ENCODE measurements at regions not wholly inside any gene's neighbourhood (a gene's known extent, or its start where the extent isn't known, plus 50 kb on each side); places are given as distances from the start of the nearest gene placed in this dataset.
"Not testable (repeated sequence)": the region's sequence is repeated elsewhere in the genome, so short reads cannot be mapped to it uniquely, and the experiment has no call there.

DNA sequence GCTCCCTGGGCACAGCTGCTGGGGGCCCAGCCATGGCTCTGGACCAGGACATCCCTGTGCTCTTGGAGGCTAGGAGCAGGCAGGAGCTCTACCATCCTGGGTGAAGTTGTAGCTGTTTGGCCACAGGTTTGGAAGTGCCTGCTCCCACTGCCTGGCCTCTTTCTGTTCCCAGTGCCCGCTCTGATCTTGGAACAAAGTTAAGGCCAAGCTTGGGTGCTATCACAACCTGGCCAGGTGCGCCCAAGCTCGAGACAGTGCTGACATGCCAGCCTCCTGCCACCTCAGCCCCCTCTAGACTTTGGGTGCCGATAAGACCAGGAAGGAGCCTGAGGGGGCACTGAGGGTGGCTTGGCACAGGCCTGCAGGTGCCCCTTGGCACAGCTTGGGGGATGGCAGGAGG, 686.1 kb upstream of the AADAT start:
- DNase-seq = no peak

DNA sequence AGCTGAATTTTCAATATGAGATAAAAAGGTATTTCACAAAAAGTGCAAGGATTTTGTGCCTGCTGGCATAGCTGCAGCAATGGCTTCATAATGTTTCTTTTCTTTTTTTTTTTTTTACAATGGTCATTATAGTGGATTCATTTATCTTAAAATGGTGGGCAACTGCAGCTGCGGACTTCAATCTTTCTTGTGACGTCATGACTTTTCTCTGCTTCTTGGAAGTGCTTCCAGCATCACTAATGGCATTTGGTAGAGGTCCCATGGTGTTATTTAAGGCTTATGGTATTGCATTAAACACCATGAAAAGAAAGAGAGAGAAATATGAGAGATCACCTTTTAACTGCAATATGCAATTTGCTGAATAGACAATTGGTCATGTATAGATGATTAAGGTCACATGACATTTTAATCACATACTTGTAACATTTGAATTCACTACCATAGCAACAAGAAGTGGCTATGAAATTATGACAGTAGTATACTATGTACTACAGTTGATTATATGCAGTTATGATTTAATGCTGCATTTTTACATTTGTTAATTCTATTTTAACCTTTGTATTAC, 684.0 kb upstream of the AADAT start:
- DNase-seq = no peak

DNA sequence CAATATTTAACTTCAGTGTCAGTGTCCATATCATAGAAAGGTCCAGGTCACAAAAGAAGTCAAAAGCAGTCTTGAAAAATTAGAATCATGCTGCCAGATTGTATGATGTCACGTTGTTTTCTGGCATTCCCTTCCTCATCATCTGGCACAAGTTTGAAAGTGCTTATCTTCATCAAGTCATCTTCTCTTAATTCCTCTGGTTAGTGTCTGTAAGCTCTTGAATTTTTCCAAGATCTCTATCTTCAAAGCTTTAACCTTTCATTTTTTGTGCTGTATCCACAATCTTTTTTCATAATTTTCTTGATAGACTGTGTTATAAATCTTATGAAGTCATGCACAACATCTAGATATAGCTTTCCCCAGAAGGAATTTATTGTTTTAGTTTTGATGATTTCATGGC, 682.7 kb upstream of the AADAT start:
- DNase-seq = no peak

DNA sequence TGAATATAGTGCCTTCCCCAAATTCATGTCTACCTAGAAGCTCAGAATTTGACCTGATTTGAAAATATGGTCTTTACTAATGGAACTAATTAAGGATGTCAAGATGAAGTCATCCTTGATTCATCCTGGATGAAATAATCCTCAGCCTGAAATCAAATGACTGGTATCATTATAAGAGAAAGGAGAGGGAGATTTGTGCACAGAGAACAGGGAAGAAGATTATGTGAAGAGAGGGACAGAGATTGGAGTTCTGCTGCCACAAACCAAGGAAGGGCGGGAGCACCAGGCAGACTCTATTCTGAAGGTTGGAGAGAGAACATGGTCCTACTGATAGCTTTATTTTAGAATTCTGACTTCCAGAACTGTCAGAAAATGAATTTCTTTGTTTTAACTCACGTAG, 680.9 kb upstream of the AADAT start:
- DNase-seq = no peak

DNA sequence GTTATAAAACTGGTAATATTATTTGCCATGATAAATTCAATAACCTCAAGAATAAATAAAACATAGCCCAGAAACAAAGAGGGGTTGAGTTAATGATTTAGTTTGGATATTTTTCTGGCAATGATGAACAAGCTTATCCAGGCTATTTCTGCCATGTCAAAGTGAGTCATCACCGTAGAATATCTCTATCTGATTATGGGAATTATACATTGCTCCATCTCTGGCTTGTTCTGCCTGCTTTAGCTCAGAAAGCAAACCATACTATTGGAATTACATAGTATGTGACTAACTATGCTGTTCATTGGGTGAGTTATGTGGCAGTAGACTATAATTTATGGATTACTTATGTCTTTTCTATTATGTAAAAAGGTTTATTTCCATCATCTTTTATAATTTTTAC, 680.1 kb upstream of the AADAT start:
- no peak for DNase-seq

DNA sequence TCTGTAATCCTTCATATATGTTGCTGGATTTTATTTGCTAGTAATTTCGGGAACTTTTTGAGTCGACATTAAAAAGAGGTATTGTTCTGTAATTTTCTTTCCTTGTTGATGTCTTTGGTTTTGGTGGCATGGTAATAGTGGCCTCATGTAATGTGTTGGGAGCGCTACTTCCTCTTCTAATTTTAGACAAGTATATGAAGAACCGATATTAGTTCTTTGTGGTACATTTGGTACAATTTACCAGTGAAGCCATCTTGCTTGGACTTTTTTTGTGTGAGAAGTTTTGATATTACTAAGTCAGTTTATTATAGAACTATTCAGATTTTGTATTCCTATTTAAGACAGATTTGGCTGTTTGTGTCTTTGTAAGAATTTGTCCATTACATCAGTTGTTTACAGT, 669.2 kb upstream of the AADAT start:
- DNase-seq = no peak

DNA sequence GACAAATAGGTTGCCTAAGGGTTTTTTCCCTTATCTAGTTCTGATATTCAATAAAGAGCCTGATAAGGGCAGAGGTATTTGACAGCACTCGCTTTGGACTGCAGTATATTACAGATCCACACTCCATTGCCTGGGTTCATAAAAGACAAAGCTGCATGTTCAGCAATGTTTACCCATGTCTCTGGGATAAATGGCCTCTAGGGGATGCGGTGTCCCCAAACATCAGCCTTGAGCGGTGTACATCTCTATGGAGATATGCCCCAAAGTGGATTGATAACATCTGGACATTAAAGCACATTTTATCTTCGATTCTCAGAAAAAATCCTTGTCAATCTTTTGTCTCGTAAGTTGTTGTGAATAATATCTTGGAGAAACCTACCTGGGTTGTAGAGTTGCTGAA, 660.8 kb upstream of the AADAT start:
- no peak for DNase-seq

DNA sequence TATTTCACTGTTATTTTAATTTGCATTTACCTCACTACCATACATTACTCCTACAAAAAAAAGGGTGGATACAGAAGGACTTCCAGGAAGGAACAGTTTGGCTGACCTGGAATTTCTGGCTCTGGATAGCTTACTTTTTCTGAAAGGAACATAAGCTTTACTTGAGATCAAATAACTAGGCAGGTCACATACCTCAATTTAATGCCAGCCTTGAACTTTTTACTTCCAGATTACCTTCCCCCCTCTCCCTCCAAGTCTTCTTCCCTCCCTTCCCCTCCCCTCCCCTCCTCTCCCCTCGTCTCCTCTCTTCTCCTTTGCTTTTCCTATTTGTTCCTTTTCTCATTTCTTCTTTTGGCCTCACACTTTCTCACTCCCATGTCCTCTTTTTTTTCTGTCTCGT, 659.2 kb upstream of the AADAT start:
- DNase-seq = no peak

DNA sequence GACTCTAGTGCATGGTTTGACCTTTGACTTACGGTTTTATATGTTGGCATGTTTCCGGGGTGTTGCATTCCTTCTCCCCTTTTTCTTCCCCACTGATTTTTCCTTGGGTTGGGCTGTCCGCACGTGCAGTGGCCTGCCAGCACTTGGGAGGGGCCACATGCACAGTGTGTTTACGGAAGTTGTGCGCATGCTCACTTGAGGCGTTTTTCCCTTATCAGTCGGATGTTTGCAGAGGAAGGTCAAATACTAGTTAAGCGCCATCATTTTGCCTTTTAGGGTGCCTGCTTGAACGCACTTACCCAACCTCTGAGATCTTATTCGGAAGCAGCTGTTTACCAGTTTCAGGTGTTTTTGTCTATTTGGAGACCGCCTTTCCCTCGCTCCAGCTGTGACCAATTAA, 653.9 kb upstream of the AADAT start:
- no peak for DNase-seq

DNA sequence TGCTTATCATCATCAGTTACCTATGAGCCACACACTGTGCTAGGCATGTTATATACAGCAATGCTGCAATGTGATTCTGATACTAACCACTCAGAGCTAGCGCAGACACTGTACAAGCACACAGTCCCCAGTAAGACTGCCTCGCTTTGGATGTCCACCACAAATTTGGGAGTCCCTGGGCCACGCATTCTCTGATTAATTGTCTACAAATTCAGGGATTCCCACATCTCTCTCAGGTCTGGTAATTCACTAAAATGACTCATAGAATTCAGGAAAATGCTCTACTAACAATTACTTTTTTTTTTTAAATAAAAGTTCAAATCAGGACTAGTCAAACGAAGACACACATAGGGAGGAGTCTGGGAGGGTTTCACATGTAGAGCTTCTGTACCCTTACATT, 652.1 kb upstream of the AADAT start:
- DNase-seq = no peak

DNA sequence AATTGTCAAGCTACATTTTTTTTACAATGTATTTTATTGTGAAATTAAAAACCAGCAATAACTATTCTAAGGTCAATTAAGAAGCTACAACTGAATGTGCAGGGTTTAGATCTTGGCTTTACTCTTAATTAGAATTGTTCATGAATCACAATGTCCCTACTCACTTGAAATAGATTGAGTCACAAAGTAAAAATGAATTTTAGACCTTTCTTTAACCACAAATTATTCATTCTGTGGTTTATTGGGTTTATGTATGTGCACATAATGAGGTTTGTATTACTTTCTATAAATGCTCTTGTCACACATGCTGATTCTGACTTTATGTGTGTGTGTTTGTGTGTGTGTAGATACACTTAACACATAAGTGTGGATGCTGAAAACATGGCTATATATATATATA, 647.0 kb upstream of the AADAT start:
- DNase-seq = no peak

DNA sequence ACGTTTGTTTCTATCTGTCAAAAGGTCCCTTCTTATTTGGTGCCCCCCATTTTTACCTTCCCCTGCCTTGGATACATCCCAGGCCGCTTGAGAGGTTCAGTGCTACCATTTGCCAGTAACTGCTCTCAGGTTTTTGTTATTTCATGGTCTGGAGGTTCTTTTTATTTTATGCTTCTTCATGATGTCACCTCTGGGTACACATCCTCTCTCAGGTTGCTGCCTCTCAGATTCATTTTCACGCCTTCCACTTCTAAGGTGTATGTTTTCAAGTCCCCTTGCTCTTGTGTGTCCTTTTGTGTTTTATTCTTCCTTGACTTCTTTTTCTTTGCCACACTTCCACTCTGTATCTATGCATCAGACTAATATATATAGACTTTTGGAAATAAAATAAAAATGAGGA, 640.1 kb upstream of the AADAT start:
- DNase-seq = no peak

DNA sequence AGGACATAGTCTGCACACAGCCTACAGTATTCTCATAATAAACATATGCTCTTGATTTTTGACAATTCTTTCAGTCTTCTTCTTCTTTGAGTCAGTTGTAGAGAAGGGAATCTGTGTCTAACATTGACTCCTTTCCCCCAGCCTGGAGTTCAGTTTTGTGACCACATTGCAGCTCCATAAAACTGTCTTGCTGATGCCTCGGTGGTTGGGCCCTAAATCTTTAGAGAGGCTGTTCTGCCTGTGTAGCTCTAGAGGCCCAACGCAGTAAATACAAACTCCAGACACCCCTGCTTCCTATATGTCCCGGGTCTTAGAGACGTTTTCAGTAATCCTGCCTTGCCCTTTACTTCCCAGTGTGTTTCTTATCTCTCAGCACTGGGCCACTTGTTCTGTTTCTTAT, 639.5 kb upstream of the AADAT start:
- DNase-seq = no peak

DNA sequence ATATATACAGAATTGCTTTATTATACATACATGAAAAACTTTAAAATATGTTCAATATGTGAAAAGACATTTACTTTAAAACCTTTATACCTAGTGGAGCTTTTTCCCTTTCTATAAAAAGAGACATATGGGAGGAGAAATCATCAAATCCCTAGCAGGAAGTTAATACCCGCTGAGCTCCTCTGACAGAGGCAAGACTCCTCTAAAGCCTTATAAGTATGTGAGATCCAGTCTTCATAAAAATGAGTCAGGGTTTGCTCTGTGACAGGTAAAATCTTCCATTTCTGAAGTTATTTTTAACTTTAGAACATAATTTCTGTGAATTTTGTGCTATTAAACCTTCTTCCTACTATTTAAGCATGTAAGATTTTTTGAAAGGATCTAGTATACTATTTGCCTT, 634.4 kb upstream of the AADAT start:
- no peak for DNase-seq

DNA sequence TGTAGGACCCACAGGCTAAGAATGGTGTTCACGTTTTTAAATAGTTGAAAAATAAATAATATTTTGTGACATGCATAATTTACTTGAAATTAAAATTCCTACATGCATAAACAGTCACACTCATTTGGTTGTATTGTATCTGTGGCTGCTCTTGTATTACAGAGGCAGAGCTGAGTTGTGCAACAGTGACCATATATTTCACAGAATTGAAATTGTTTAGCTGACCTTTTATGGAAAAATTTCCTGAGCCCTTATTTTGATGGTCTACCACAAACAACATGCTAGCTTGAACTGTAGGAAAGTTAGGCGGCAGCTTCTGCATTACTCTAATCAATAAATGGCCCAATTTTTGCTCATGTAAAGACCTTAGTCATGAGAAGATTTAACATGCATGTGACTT, 633.4 kb upstream of the AADAT start:
- no peak for DNase-seq

DNA sequence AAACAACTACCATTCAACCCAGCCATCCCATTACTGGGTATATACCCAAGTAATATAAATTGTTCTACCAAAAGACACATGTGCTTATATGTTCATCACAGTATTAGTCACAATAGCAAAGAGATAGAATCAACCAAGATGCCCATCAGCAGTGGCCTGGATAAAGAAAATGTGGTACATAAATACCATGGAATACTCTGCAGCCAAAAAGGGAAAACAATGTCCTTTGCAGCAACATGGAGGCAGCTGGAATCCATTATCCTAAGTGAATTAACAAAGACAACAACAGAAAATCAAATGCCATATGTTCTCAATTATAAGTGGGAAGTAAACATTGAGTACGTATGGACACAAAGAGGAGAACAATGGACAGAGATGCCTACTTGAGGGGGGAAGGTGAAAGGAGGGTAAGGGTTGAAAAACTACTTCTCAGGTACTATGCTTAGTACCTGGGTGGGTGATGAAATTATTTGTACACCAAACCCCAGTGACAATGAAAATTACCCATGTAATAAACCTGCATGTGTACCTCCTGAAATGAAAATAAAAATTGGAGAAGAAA, 632.1 kb upstream of the AADAT start:
- no peak for DNase-seq

DNA sequence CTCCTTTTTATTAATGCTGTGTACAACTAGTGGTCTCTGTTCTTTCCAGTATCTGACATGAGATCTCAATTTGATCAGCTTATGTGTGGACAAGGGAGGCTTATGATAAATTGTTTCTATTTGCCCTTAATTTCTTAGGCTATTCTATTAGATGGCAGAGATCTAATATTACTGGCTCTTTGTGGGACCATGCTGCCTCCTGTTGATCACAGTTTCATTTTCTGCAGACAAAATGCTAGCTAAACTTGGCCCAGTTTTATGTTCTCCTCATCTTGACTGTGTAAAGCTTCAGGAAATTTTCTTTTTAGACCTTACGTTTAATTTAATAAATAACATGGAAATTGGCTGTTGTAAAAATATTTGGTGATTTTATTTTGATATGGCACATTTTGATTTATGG, 627.1 kb upstream of the AADAT start:
- no peak for DNase-seq

DNA sequence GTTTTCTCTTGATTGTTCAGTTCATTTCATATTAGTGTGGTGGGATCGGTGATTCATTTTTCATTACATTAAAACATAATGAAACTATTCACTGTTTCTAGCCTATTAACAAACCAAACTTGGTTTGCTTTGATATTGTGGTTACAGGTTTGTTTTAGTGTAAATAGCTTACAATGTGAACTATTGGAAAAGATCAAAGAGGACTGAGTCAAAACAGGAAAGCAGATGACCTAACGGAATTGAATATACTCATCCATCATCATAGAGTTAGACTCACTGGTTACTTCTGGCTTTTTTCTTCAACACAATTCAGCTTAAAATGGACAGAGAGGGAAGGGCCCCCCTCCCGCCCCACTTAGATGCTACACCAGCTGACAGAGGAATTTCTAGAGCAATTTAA, 616.2 kb upstream of the AADAT start:
- no peak for DNase-seq

DNA sequence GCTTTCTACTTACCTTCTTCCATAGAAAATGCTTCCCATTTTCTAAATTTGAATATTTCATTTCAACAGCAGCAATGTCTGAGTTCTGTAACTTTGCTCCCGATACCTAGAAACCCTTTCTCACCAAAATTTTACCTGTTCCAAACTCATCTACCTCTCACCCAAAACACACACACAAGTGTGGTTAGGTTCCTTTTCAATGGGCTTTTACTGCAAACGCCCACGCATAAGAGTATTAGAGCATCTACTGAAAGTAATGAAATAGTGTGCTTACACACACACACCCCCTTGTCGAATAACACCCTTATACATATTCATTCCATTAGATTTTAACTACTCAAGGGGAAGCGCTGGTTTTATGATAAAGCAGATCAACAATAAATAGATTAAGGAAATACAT, 610.3 kb upstream of the AADAT start:
- no peak for DNase-seq

DNA sequence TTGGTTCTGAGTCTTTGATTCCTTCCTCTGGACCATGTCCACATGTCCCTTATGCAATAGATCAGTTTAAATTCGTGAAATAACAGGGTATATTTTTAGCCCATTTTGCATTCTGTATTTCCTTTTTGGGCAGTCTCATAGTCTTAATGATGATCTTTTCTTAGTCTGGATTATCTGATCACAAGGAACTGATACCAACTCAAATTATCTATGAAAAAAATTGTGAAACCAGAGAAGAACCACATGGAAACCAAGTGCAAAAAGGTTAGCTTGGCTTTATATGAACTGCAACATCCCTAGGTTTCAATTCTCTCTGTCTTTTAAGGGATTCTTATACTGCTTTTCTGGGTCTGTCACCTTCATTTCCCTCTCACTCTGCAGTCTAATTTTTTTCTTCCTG, 608.6 kb upstream of the AADAT start:
- no peak for DNase-seq

DNA sequence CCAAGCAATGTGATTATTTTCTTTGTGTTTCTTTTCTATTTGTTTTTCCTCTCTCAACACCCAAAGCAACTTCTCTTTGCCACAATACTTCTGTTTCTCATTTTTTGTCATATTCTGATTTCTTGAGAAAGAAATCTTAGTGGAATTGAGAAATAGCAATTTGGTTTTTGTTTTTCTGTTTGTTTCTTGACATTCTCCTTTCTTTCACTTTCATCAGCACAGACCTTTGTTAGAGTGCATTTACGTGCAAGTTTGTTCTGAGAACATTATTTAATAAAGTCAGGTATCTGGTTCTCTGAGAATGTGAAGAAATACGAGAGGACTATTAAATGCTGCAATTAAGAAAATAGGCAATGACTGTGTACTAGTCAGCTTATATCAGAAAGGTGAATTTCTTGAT, 608.1 kb upstream of the AADAT start:
- DNase-seq = no peak

DNA sequence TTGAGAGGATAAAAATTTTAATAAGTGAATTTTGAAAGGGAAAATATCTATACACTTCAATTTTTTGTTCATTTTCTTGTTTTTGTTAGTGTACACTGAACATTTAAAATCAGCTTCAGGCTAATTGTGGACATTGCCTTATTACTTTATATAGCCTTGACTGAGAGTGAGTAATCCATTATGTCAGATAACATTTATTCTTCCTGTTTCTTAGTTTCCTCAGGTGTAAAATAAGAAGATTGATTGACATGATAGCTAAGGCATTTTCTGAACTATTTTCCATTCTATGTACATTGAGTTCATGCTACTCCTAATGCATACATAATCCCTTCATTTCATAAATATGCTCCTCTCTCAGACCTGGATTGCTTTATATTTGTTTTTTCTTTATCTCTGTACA, 607.3 kb upstream of the AADAT start:
- no peak for DNase-seq

DNA sequence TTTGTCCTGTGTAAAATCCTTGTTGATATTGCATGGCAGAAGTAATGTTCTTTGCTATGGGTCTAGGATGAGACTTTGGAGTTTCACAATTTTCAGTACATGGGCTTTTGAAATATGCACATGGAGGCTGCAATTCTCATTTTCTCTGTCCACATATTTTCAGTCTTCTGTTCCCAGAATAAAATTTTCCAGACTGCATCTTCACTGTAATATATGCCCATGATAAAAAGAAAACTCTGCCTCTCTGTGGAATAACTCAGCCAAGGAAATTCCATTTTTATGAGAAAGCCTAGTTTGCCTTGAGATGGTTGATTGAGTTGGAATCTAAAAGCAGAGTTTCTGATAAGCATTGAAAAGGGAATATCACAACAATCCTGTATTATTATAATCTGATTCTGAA, 601.4 kb upstream of the AADAT start:
- no peak for DNase-seq

DNA sequence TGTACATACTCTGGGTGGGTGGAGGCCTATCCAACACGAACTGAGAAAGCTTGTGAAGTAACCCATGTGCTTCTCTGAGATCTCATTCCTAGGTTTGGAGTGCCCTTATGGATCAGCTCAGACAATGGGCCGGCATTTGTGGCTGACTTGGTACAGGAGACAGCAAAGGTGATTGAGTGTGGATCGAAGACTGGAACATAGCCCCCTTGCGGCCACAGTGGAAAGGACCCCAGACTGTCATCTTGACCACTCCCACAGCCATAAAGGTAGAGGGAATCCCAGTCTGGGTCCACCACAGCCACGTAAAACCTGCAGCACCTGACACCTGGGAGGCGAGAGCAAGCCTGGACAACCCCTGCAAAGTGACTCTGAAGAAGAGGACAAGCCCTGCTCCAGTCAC, 598.0 kb upstream of the AADAT start:
- DNase-seq = no peak

DNA sequence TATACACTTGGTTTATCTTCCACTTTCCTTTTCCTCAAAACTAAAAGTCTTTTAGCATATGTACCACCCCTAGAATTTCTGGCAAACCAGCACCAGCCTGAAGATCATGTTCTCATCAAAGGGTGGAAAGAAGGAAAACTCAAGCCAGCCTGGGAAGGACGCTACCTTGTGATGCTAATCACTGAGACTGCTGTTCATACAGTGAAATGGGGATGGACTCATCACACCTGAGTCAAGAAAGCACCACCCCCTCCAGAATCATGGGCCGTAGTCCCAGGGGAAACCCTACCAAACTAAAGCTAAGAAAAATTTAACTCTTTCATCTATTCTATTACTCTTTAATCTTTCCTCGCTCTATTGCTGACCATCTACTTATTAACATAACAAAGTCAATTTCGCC, 595.9 kb upstream of the AADAT start:
- not testable (repeated sequence) for DNase-seq
